Stomach (tissue), 8 donors: ENCODE measurements at regions not wholly inside any gene's neighbourhood (a gene's known extent, or its start where the extent isn't known, plus 50 kb on each side); places are given as distances from the start of the nearest gene placed in this dataset.

Source experiments
- DNase-seq, 2 donors: peaks; one replicate each; pipeline versions ENCODE4 v3.0.0 to v3.0.0-alpha.2; 2013 to 2019
- H3K27ac ChIP-seq, 5 donors: fragments of 200-600 bp in 4 of 5; sonication (generic) in 4 of 5; one replicate each; pipeline ENCODE4 v1.5.1; 2013 to 2019; ENCODE audit warnings: mild to moderate bottlenecking in 1 of 5, moderate library complexity in 1 of 5
- H3K27me3 ChIP-seq, 3 donors: fragments of 200-600 bp; sonication (generic); one replicate each; pipeline ENCODE4 v1.5.1; 2017 to 2019; ENCODE audit warnings: mixed run types in 1 of 3
- H3K36me3 ChIP-seq, 4 donors: fragments of 200-600 bp; sonication (generic); 1 replicate in 3 of 4; 2 replicates in 1 of 4; pipeline ENCODE4 v1.5.1; 2016 to 2019
- H3K4me1 ChIP-seq, 4 donors: fragments of 200-600 bp; sonication (generic); one replicate each; pipeline ENCODE4 v1.5.1; 2016 to 2019
- H3K4me3 ChIP-seq, 4 donors: fragments of 200-600 bp; sonication (generic) in 3 of 4; one replicate each; pipeline ENCODE4 v1.5.1; 2016 to 2019; ENCODE audit warnings: mild to moderate bottlenecking in 1 of 4
- H3K9me3 ChIP-seq, 4 donors: fragments of 200-600 bp; sonication (generic); one replicate each; pipeline ENCODE4 v1.5.1; 2016 to 2019
- CTCF ChIP-seq, 7 experiments: fragments of 450-650 bp in 4 of 7; fragments of 200-600 bp in 3 of 7; sonication (generic) in 3 of 7; IDR thresholded peaks; one replicate each; pipeline ENCODE4 v1.5.1; 2016 to 2019; ENCODE audit warnings: antibody characterized with exemption in 7 of 7, control low read depth in 2 of 7, mild to moderate bottlenecking in 1 of 7
- EP300 ChIP-seq: sonication (generic); formaldehyde crosslinking; IDR thresholded peaks from one replicate; pipeline ENCODE4 v1.6.1; 2017; ENCODE audit warnings: antibody characterized with exemption
- POLR2A ChIP-seq, 4 donors: fragments of 450-650 bp; IDR thresholded peaks; one replicate each; pipeline ENCODE4 v1.6.1; 2016; ENCODE audit warnings: antibody characterized with exemption in 4 of 4, control low read depth in 2 of 4, mild to moderate bottlenecking in 1 of 4, moderate library complexity in 1 of 4
- POLR2AphosphoS5 ChIP-seq, 3 donors: sonication (generic); formaldehyde crosslinking; IDR thresholded peaks; one replicate each; pipeline ENCODE4 v1.6.1; 2016; ENCODE audit warnings: antibody characterized with exemption in 3 of 3
- WGBS, 5 donors: extraction: QIAGEN DNeasy Blood & Tissue Kit in 3 of 5; methylation state at CpG; one replicate each; pipeline versions ENCODE4 v1.1.5 to v1.1.7; 2013 to 2018; 5-methylcytosine and 5-hydroxymethylcytosine counted together
- intact Hi-C: fragments of 100-400 bp; cut with DNase I; formaldehyde crosslinking; loops from one replicate; pipeline ENCODE4 v1.15.1; 2023; ENCODE audit warnings: low total_unique reads
- donor health status: healthy with polysubstance abuse.
- donor health status: Bipolar disorder and iron deficiency.
- donor health status: healthy.

GRCh38 chr20:11437090-11437489 lies 480.6 kb upstream of the BTBD3 start:
- no peak overlapping the region for H3K27ac ChIP-seq
- no peak for DNase-seq
- TF ChIP-seq EP300 = no peak
- no peak for TF ChIP-seq POLR2AphosphoS5 (IDR thresholded peaks at IDR 0.05)
- TF ChIP-seq CTCF (IDR thresholded peaks at IDR 0.05) = no peak
- no peak for TF ChIP-seq POLR2A (IDR thresholded peaks at IDR 0.05)
- no peaks in the 10 kb centered on the region for H3K27me3 ChIP-seq
- intact Hi-C loops = no loop called here
- no peaks in the 10 kb centered on the region for H3K36me3 ChIP-seq
- 78 to 90% (median 83%) methylated on average over 3 of the region's 3 CpGs for WGBS, 5 donors
- H3K4me3 ChIP-seq = no peak overlapping the region
- no peaks in the 10 kb centered on the region for H3K4me1 ChIP-seq
- peaks cover 0 to 17% (median 6%) of the 10 kb centered on the region in 4 donors for H3K9me3 ChIP-seq

GRCh38 chr20:11437611-11438380 lies 479.9 kb upstream of the BTBD3 start:
- no peak for DNase-seq
- TF ChIP-seq CTCF (IDR thresholded peaks at IDR 0.05) (no peak), POLR2AphosphoS5 (IDR thresholded peaks at IDR 0.05) (no peak), EP300 (no peak), POLR2A (IDR thresholded peaks at IDR 0.05) (no peak)
- no peak overlapping the region for H3K27ac ChIP-seq
- H3K36me3 ChIP-seq = no peaks in the 10 kb centered on the region
- WGBS, 5 donors = 92 to 97% (median 94%) methylated on average over 5 of the region's 5 CpGs
- intact Hi-C loops = no loop called here
- H3K4me1 ChIP-seq = no peaks in the 10 kb centered on the region
- H3K4me3 ChIP-seq = no peak overlapping the region
- H3K27me3 ChIP-seq = no peaks in the 10 kb centered on the region
- H3K9me3 ChIP-seq = peaks cover 0 to 17% (median 6%) of the 10 kb centered on the region in 4 donors

- 79 to 86% (median 82%) methylated on average over 6 of the region's 6 CpGs for WGBS, 5 donors
- H3K27me3 ChIP-seq = no peaks in the 10 kb centered on the region
- no peaks in the 10 kb centered on the region for H3K4me1 ChIP-seq
- H3K4me3 ChIP-seq = no peak overlapping the region
- no peak for TF ChIP-seq POLR2AphosphoS5 (IDR thresholded peaks at IDR 0.05)
- no peak for TF ChIP-seq EP300
- TF ChIP-seq POLR2A (IDR thresholded peaks at IDR 0.05) = no peak
- TF ChIP-seq CTCF (IDR thresholded peaks at IDR 0.05) = no peak
- H3K36me3 ChIP-seq = no peaks in the 10 kb centered on the region
- DNase-seq = no peak
- intact Hi-C loops = no loop called here
- H3K9me3 ChIP-seq = peaks cover 0 to 17% (median 6%) of the 10 kb centered on the region in 4 donors
- H3K27ac ChIP-seq = no peak overlapping the region
Measured at GRCh38 chr20:11438412-11438811, 479.3 kb upstream of the BTBD3 start.

GRCh38 chr20:11443382-11444119 lies 474.1 kb upstream of the BTBD3 start:
- no peaks in the 10 kb centered on the region for H3K36me3 ChIP-seq
- TF ChIP-seq POLR2A (IDR thresholded peaks at IDR 0.05) (no peak), CTCF (IDR thresholded peaks at IDR 0.05) (no peak)
- no peaks in the 10 kb centered on the region for H3K9me3 ChIP-seq
- 42 to 55% (median 47%) methylated on average over 3 of the region's 3 CpGs for WGBS, 5 donors
- H3K4me3 ChIP-seq = no peak overlapping the region
- no peak for DNase-seq
- no peaks in the 10 kb centered on the region for H3K4me1 ChIP-seq
- H3K27ac ChIP-seq = no peak overlapping the region
- H3K27me3 ChIP-seq = no peaks in the 10 kb centered on the region
- intact Hi-C loops = no loop called here
